ENCODE measurements at regions not wholly inside any gene's neighbourhood (a gene's known extent, or its start where the extent isn't known, plus 50 kb on each side); places are given as distances from the start of the nearest gene placed in this dataset.

- DNase-seq (ENCODE audit: low spot score), result no peak
Observed at GRCh38 chr10:81784111-81784597, 90.8 kb upstream of the NRG3 start.

GRCh38 chr10:81792729-81793128 lies 82.3 kb upstream of the NRG3 start:
- DNase-seq (ENCODE audit: low spot score), result no peak

- DNase-seq (ENCODE audit: low spot score), result no peak
Observed at GRCh38 chr10:81806842-81807241, 68.2 kb upstream of the NRG3 start.

- no peak for DNase-seq (ENCODE audit: low spot score)
Observed at GRCh38 chr10:81814842-81815241, 60.2 kb upstream of the NRG3 start.

- DNase-seq (ENCODE audit: low spot score), result no peak
Observed at GRCh38 chr10:81817596-81818170, 57.3 kb upstream of the NRG3 start.

GRCh38 chr10:81820418-81820817 lies 54.6 kb upstream of the NRG3 start:
- no peak for DNase-seq (ENCODE audit: low spot score)

All from kidney capillary endothelial cell (primary cell).